ENCODE measurements at regions not wholly inside any gene's neighbourhood (a gene's known extent, or its start where the extent isn't known, plus 50 kb on each side); places are given as distances from the start of the nearest gene placed in this dataset.

- H3K9me3 ChIP-seq (ENCODE audit: control insufficient read depth, low read length): no peaks in the 10 kb centered on the region
- H3K36me3 ChIP-seq (ENCODE audit: control insufficient read depth, insufficient read depth, low read length): no peaks in the 10 kb centered on the region
- H3K4me1 ChIP-seq (ENCODE audit: control insufficient read depth, insufficient read depth, low read length, poor library complexity, severe bottlenecking): no peaks in the 10 kb centered on the region
- DNase-seq: no peak
- no peak overlapping the region for H3K4me3 ChIP-seq (ENCODE audit: insufficient read depth, low read depth, low read length, poor library complexity, severe bottlenecking)
- no peak overlapping the region for H3K27ac ChIP-seq (ENCODE audit: insufficient read depth, low read length, poor library complexity, severe bottlenecking)
- H3K27me3 ChIP-seq (replicated peaks; ENCODE audit: control insufficient read depth, insufficient read depth, low read length, poor library complexity, severe bottlenecking): no peaks in the 10 kb centered on the region
Observed at GRCh38 chr20:60642541-60642940, 609.5 kb upstream of the CDH4 start.

GRCh38 chr20:60648556-60648955 lies 603.5 kb upstream of the CDH4 start:
- H3K4me1 ChIP-seq (ENCODE audit: control insufficient read depth, insufficient read depth, low read length, poor library complexity, severe bottlenecking): no peaks in the 10 kb centered on the region
- H3K4me3 ChIP-seq (ENCODE audit: insufficient read depth, low read depth, low read length, poor library complexity, severe bottlenecking): no peak overlapping the region
- H3K36me3 ChIP-seq (ENCODE audit: control insufficient read depth, insufficient read depth, low read length): no peaks in the 10 kb centered on the region
- no peaks in the 10 kb centered on the region for H3K9me3 ChIP-seq (ENCODE audit: control insufficient read depth, low read length)
- H3K27ac ChIP-seq (ENCODE audit: insufficient read depth, low read length, poor library complexity, severe bottlenecking): no peak overlapping the region
- DNase-seq: no peak
- H3K27me3 ChIP-seq (replicated peaks; ENCODE audit: control insufficient read depth, insufficient read depth, low read length, poor library complexity, severe bottlenecking): no peaks in the 10 kb centered on the region

- Histone ChIP-seq H3K4me1 (ENCODE audit: control insufficient read depth, insufficient read depth, low read length, poor library complexity, severe bottlenecking) (no peaks in the 10 kb centered on the region), H3K9me3 (ENCODE audit: control insufficient read depth, low read length) (no peaks in the 10 kb centered on the region), H3K36me3 (ENCODE audit: control insufficient read depth, insufficient read depth, low read length) (no peaks in the 10 kb centered on the region), H3K27ac (ENCODE audit: insufficient read depth, low read length, poor library complexity, severe bottlenecking) (no peak overlapping the region), H3K4me3 (ENCODE audit: insufficient read depth, low read depth, low read length, poor library complexity, severe bottlenecking) (no peak overlapping the region), H3K27me3 (replicated peaks; ENCODE audit: control insufficient read depth, insufficient read depth, low read length, poor library complexity, severe bottlenecking) (no peaks in the 10 kb centered on the region)
- no peak for DNase-seq
Observed at GRCh38 chr20:60649541-60649940, 602.5 kb upstream of the CDH4 start.

GRCh38 chr20:60650087-60650486 lies 602.0 kb upstream of the CDH4 start:
- H3K4me1 ChIP-seq (ENCODE audit: control insufficient read depth, insufficient read depth, low read length, poor library complexity, severe bottlenecking): no peaks in the 10 kb centered on the region
- no peak for DNase-seq
- H3K27me3 ChIP-seq (replicated peaks; ENCODE audit: control insufficient read depth, insufficient read depth, low read length, poor library complexity, severe bottlenecking): no peaks in the 10 kb centered on the region
- no peaks in the 10 kb centered on the region for H3K9me3 ChIP-seq (ENCODE audit: control insufficient read depth, low read length)
- no peak overlapping the region for H3K27ac ChIP-seq (ENCODE audit: insufficient read depth, low read length, poor library complexity, severe bottlenecking)
- no peak overlapping the region for H3K4me3 ChIP-seq (ENCODE audit: insufficient read depth, low read depth, low read length, poor library complexity, severe bottlenecking)
- H3K36me3 ChIP-seq (ENCODE audit: control insufficient read depth, insufficient read depth, low read length): no peaks in the 10 kb centered on the region

GRCh38 chr20:60652046-60652445 lies 600.0 kb upstream of the CDH4 start:
- Histone ChIP-seq H3K27me3 (replicated peaks; ENCODE audit: control insufficient read depth, insufficient read depth, low read length, poor library complexity, severe bottlenecking) (no peaks in the 10 kb centered on the region), H3K36me3 (ENCODE audit: control insufficient read depth, insufficient read depth, low read length) (no peaks in the 10 kb centered on the region), H3K27ac (ENCODE audit: insufficient read depth, low read length, poor library complexity, severe bottlenecking) (no peak overlapping the region), H3K4me3 (ENCODE audit: insufficient read depth, low read depth, low read length, poor library complexity, severe bottlenecking) (no peak overlapping the region), H3K4me1 (ENCODE audit: control insufficient read depth, insufficient read depth, low read length, poor library complexity, severe bottlenecking) (no peaks in the 10 kb centered on the region), H3K9me3 (ENCODE audit: control insufficient read depth, low read length) (no peaks in the 10 kb centered on the region)
- no peak for DNase-seq

GRCh38 chr20:60652615-60653014 lies 599.4 kb upstream of the CDH4 start:
- H3K36me3 ChIP-seq (ENCODE audit: control insufficient read depth, insufficient read depth, low read length): no peaks in the 10 kb centered on the region
- H3K27me3 ChIP-seq (replicated peaks; ENCODE audit: control insufficient read depth, insufficient read depth, low read length, poor library complexity, severe bottlenecking): no peaks in the 10 kb centered on the region
- H3K9me3 ChIP-seq (ENCODE audit: control insufficient read depth, low read length): no peaks in the 10 kb centered on the region
- H3K4me3 ChIP-seq (ENCODE audit: insufficient read depth, low read depth, low read length, poor library complexity, severe bottlenecking): no peak overlapping the region
- H3K4me1 ChIP-seq (ENCODE audit: control insufficient read depth, insufficient read depth, low read length, poor library complexity, severe bottlenecking): no peaks in the 10 kb centered on the region
- no peak overlapping the region for H3K27ac ChIP-seq (ENCODE audit: insufficient read depth, low read length, poor library complexity, severe bottlenecking)
- no peak for DNase-seq

GRCh38 chr20:60653111-60653845 lies 598.8 kb upstream of the CDH4 start:
- Histone ChIP-seq H3K27me3 (replicated peaks; ENCODE audit: control insufficient read depth, insufficient read depth, low read length, poor library complexity, severe bottlenecking) (no peaks in the 10 kb centered on the region), H3K27ac (ENCODE audit: insufficient read depth, low read length, poor library complexity, severe bottlenecking) (no peak overlapping the region), H3K4me1 (ENCODE audit: control insufficient read depth, insufficient read depth, low read length, poor library complexity, severe bottlenecking) (no peaks in the 10 kb centered on the region), H3K4me3 (ENCODE audit: insufficient read depth, low read depth, low read length, poor library complexity, severe bottlenecking) (no peak overlapping the region), H3K9me3 (ENCODE audit: control insufficient read depth, low read length) (no peaks in the 10 kb centered on the region), H3K36me3 (ENCODE audit: control insufficient read depth, insufficient read depth, low read length) (no peaks in the 10 kb centered on the region)
- DNase-seq: no peak

- no peak for DNase-seq
- Histone ChIP-seq H3K9me3 (ENCODE audit: control insufficient read depth, low read length) (no peaks in the 10 kb centered on the region), H3K4me3 (ENCODE audit: insufficient read depth, low read depth, low read length, poor library complexity, severe bottlenecking) (no peak overlapping the region), H3K27ac (ENCODE audit: insufficient read depth, low read length, poor library complexity, severe bottlenecking) (no peak overlapping the region), H3K4me1 (ENCODE audit: control insufficient read depth, insufficient read depth, low read length, poor library complexity, severe bottlenecking) (no peaks in the 10 kb centered on the region), H3K36me3 (ENCODE audit: control insufficient read depth, insufficient read depth, low read length) (no peaks in the 10 kb centered on the region), H3K27me3 (replicated peaks; ENCODE audit: control insufficient read depth, insufficient read depth, low read length, poor library complexity, severe bottlenecking) (no peaks in the 10 kb centered on the region)
Observed at GRCh38 chr20:60658681-60659080, 593.4 kb upstream of the CDH4 start.

GRCh38 chr20:60659240-60659639 lies 592.8 kb upstream of the CDH4 start:
- Histone ChIP-seq H3K4me3 (ENCODE audit: insufficient read depth, low read depth, low read length, poor library complexity, severe bottlenecking) (no peak overlapping the region), H3K9me3 (ENCODE audit: control insufficient read depth, low read length) (no peaks in the 10 kb centered on the region), H3K4me1 (ENCODE audit: control insufficient read depth, insufficient read depth, low read length, poor library complexity, severe bottlenecking) (no peaks in the 10 kb centered on the region), H3K27ac (ENCODE audit: insufficient read depth, low read length, poor library complexity, severe bottlenecking) (no peak overlapping the region), H3K36me3 (ENCODE audit: control insufficient read depth, insufficient read depth, low read length) (no peaks in the 10 kb centered on the region), H3K27me3 (replicated peaks; ENCODE audit: control insufficient read depth, insufficient read depth, low read length, poor library complexity, severe bottlenecking) (no peaks in the 10 kb centered on the region)
- DNase-seq: no peak

GRCh38 chr20:60662307-60662706 lies 589.8 kb upstream of the CDH4 start:
- Histone ChIP-seq H3K36me3 (ENCODE audit: control insufficient read depth, insufficient read depth, low read length) (no peaks in the 10 kb centered on the region), H3K4me1 (ENCODE audit: control insufficient read depth, insufficient read depth, low read length, poor library complexity, severe bottlenecking) (no peaks in the 10 kb centered on the region), H3K27ac (ENCODE audit: insufficient read depth, low read length, poor library complexity, severe bottlenecking) (no peak overlapping the region), H3K9me3 (ENCODE audit: control insufficient read depth, low read length) (no peaks in the 10 kb centered on the region), H3K27me3 (replicated peaks; ENCODE audit: control insufficient read depth, insufficient read depth, low read length, poor library complexity, severe bottlenecking) (no peaks in the 10 kb centered on the region), H3K4me3 (ENCODE audit: insufficient read depth, low read depth, low read length, poor library complexity, severe bottlenecking) (no peak overlapping the region)
- DNase-seq: no peak

All from effector memory CD4-positive, alpha-beta T cell (primary cell).